GM12865 (cell line): ENCODE measurements at regions not wholly inside any gene's neighbourhood (a gene's known extent, or its start where the extent isn't known, plus 50 kb on each side); places are given as distances from the start of the nearest gene placed in this dataset.
"Not testable (repeated sequence)": the region's sequence is repeated elsewhere in the genome, so short reads cannot be mapped to it uniquely, and the experiment has no call there.

Experiments used
- DNase-seq: peaks from one replicate; pipeline ENCODE4 v3.0.0; 2010; ENCODE audit warnings: low read depth
- H3K4me3 ChIP-seq: 2 replicates; pipeline ENCODE4 v1.5.1; 2011; ENCODE audit warnings: mild to moderate bottlenecking, low read depth, low read length, control low read depth
- TF ChIP-seq, protein P1 (sequence below): IDR thresholded peaks from 2 replicates; pipeline ENCODE4 v1.5.1; 2011; ENCODE audit warnings: low read length, control low read depth, low read depth, inconsistent platforms; ENCODE audit not compliant: insufficient read depth; ENCODE audit errors: missing control alignments

DNA sequence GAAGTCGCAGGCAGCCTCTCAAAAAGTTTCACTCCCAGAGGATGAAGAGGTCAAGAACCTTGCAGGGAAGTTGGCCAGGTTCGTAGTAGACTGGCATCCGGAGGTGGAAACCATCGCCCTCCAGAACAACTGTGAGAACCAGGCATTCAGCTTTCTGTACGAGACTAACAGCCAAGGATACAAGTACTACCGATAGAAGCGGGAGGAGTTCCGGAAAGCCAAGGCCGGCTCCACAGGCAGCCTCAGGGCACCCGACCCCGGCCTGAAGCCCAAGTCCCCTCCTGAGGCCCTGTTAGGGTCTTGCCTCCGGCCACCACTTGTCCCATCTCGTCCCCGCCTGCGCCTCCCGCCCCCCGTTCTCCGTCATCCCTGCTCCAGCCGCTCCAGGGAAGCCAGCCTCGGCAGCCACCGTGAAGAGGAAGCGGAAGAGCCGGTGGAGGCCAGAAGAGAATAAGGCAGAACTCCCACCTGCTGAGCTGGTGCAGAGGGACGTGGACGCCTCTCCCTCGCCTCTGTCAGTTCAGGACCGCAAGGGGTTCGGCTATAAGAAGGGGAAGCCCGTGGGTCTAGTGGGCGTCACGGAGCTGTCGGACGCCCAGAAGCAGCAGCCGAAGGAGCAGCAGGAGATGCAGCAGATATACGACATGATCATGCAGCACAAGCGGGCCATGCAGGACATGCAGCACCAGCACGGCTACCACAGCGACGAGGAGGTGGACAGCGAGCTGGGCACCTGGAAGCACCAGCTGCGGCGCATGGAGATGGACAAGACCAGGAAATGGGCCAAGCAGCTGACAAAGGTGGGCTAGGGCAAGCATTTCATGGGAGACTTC lies 366.8 kb upstream of the ATXN7L3B start:
- H3K4me3 ChIP-seq = no peak overlapping the region
- DNase-seq = no peak

DNA sequence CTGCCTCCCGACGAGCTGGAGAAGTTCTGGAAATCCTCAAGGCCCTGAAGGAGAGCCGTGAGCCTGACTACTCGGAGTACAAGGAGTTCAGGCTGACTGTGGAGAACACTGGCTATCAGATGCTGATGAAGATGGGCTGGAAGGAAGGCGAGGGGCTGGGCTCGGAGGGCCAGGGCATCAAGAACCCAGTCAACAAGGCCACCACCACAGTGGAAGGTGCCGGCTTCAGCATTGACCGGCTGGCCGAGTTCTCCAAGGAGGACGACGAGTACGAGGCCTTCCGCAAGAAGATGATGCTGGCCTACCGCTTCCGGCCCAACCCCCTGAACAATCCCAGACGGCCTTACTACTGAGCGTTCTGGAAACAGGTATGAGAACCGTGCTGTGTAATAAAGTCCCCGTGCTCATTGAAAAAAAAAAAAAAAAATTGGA lies 366.1 kb upstream of the ATXN7L3B start:
- TF ChIP-seq, protein P1, sequence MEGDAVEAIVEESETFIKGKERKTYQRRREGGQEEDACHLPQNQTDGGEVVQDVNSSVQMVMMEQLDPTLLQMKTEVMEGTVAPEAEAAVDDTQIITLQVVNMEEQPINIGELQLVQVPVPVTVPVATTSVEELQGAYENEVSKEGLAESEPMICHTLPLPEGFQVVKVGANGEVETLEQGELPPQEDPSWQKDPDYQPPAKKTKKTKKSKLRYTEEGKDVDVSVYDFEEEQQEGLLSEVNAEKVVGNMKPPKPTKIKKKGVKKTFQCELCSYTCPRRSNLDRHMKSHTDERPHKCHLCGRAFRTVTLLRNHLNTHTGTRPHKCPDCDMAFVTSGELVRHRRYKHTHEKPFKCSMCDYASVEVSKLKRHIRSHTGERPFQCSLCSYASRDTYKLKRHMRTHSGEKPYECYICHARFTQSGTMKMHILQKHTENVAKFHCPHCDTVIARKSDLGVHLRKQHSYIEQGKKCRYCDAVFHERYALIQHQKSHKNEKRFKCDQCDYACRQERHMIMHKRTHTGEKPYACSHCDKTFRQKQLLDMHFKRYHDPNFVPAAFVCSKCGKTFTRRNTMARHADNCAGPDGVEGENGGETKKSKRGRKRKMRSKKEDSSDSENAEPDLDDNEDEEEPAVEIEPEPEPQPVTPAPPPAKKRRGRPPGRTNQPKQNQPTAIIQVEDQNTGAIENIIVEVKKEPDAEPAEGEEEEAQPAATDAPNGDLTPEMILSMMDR = no peak
- no peak overlapping the region for H3K4me3 ChIP-seq
- DNase-seq = no peak

More for the DNA sequence above, 366.8 kb upstream of the ATXN7L3B start:
- TF ChIP-seq, protein P1 = no peak

DNA sequence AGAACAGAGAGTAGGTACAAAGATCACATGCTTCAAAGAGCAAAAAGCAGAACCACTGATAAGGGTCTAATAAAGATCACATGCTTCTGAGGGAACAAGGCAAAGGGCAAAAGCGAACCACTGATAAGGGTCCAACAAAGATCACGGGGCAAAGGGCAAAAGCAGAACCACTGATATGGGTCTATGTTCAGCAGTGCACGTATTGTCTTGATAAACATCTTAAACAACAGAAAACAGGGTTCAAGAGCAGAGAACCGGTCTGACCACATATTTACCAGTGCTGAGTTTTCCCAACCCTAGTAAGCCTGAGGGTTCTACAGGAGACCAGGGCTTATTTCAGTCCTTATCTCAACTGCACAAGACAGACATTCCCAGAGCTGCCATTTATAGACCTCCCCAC lies 362.7 kb upstream of the ATXN7L3B start:
- not testable (repeated sequence) for DNase-seq

DNA sequence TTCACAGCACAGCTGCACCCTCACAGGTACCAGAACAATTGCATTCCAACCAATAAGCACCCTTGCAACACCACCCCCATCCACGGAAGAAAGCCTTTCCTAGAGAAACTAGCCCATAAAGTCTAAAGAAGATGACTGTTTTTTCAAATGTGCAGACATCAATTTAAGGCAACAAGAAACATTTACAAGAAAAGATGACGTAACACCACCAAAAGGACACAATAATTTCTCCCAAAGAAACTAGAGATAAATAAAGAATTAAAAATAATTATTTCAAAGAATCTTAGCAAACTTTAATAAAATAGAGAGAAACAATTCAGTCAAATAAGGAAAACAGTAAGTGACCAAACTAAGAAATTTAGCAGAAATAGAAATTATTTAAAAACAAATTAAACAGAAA lies 352.3 kb upstream of the ATXN7L3B start:
- DNase-seq = no peak
- TF ChIP-seq, protein P1 = no peak

More for the DNA sequence above, 362.7 kb upstream of the ATXN7L3B start:
- not testable (repeated sequence) for H3K4me3 ChIP-seq

DNA sequence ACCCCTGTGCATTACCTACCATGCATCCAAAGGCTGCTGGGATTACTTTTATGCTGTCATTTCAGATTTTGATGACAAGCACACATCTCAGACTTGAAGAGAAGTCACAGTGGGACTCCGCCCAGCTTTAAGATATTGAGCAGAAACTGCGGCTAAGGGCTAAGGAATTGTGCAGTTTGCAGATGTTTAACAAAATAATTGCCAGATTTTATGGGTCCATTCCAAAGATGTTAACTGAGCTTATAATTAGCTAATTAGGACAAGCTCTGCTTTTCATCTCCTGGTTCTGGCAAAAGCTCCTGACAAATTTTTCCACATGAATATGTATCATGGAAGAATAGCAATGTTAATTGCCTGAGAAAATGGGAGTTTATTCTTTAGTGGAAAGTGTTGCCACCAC lies 344.4 kb upstream of the ATXN7L3B start:
- H3K4me3 ChIP-seq = no peak overlapping the region
- DNase-seq = no peak
- TF ChIP-seq, protein P1 = no peak

More for the DNA sequence above, 352.3 kb upstream of the ATXN7L3B start:
- no peak overlapping the region for H3K4me3 ChIP-seq

DNA sequence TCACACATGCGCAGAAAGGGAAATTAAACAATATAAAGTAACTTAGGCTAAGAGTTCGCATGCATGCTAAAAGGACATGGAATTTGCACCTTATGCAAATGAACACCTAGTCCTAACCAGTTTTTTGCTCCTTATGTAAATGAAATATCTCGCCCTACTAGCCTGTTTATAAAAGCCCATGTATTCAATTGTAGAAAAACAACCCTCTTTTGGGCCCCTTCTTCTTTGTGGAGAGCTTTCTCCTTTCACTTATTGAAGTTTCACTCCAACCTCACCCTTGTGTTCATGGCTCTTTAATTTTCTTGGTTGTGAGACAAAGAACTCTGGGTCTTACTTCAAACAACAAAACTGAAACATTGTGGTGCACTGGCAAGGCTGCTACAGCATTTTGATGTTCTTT lies 333.4 kb upstream of the ATXN7L3B start:
- no peak for DNase-seq
- TF ChIP-seq, protein P1 = no peak
- H3K4me3 ChIP-seq = no peak overlapping the region

DNA sequence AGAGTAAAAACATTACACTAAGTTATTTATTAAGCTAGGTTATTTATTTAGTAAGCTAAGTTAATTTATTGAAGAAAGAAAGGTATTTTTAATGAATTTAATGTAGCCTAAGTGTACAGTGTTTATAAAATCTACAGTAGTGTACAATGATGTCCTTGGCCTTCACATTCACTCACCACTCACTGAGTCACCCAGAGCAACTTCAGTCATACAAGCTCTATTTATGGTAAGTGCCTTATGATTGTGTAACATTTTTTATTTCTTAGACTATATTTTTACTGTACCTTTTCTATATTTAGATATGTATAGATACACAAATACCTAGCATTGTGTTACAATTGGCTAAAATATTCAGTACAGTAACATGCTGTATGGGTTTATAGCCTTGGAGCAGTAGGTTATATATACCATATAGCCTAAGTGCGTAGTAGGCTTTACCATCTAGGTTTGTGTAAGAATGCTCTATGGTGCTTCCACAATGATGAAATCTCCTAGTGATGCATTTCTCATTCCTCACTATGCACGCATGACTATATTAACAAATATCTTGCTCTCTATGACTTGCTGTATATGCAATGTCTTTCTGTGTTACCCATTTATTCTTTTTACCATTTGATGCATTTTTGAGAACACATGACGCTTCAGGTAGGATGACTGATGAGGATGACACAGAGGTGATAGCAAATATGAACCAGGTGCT lies 309.6 kb upstream of the ATXN7L3B start:
- no peak overlapping the region for H3K4me3 ChIP-seq
- TF ChIP-seq, protein P1 = no peak
- DNase-seq = no peak
